CD14-positive monocyte (primary cell): ENCODE measurements at regions not wholly inside any gene's neighbourhood (a gene's known extent, or its start where the extent isn't known, plus 50 kb on each side); places are given as distances from the start of the nearest gene placed in this dataset.

ENCODE experiments used
- DNase-seq, 3 donors: peaks; one replicate each; pipeline ENCODE4 v3.0.0-alpha.2; 2011 to 2022
- H2AFZ ChIP-seq: 2 replicates; pipeline ENCODE4 v1.6.0; 2012; ENCODE audit warnings: mild to moderate bottlenecking, low read depth, low read length, inconsistent platforms; ENCODE audit not compliant: insufficient read depth, poor library complexity, severe bottlenecking
- H3K27ac ChIP-seq, 2 donors: 1 replicate in 1 of 2; 2 replicates in 1 of 2; pipeline ENCODE4 v1.5.1; 2012 to 2013; ENCODE audit warnings: low read length in 2 of 2, control low read depth in 1 of 2, inconsistent platforms in 1 of 2, low read depth in 1 of 2, mild to moderate bottlenecking in 1 of 2
- H3K27me3 ChIP-seq, 2 donors: one replicate each; pipeline versions ENCODE4 v1.6.0 to v1.6.1; 2011 to 2013; ENCODE audit warnings: low read length in 2 of 2; ENCODE audit not compliant: control insufficient read depth in 2 of 2, insufficient read depth in 2 of 2
- H3K36me3 ChIP-seq, 2 donors: replicated peaks in 1 of 2; 1 replicate in 1 of 2; 2 replicates in 1 of 2; pipeline versions ENCODE4 v1.5.1 to v1.6.1; 2012 to 2013; ENCODE audit warnings: low read length in 2 of 2, control low read depth in 1 of 2, inconsistent platforms in 1 of 2, mild to moderate bottlenecking in 1 of 2; ENCODE audit not compliant: insufficient read depth in 2 of 2, control insufficient read depth in 1 of 2
- H3K4me1 ChIP-seq, 2 donors: 1 replicate in 1 of 2; 2 replicates in 1 of 2; pipeline versions ENCODE4 v1.5.1 to v1.6.1; 2012 to 2013; ENCODE audit warnings: low read length in 2 of 2, control low read depth in 1 of 2, inconsistent platforms in 1 of 2, mild to moderate bottlenecking in 1 of 2, moderate library complexity in 1 of 2; ENCODE audit not compliant: insufficient read depth in 2 of 2, control insufficient read depth in 1 of 2
- H3K4me2 ChIP-seq: replicated peaks from 2 replicates; pipeline ENCODE3; 2012; ENCODE audit warnings: low read length, moderate library complexity, mild to moderate bottlenecking; ENCODE audit not compliant: poor library complexity, severe bottlenecking; ENCODE audit errors: extremely low read depth
- H3K4me3 ChIP-seq, 3 experiments: fragments of 200-600 bp in 1 of 3; sonication (generic) in 1 of 3; replicated peaks in 1 of 3; 1 replicate in 2 of 3; 2 replicates in 1 of 3; pipeline ENCODE4 v1.5.1; 2011 to 2013; ENCODE audit warnings: low read length in 3 of 3, mild to moderate bottlenecking in 3 of 3, control low read depth in 2 of 3, low read depth in 2 of 3, inconsistent platforms in 1 of 3, moderate library complexity in 1 of 3
- H3K79me2 ChIP-seq: 2 replicates; pipeline ENCODE4 v1.6.0; 2012; ENCODE audit warnings: mild to moderate bottlenecking, control low read depth, inconsistent platforms, low read length, moderate library complexity; ENCODE audit not compliant: insufficient read depth
- H3K9ac ChIP-seq: 2 replicates; pipeline ENCODE4 v1.6.0; 2017; ENCODE audit warnings: low read length, mild to moderate bottlenecking; ENCODE audit not compliant: insufficient read depth, poor library complexity, severe bottlenecking
- H3K9me3 ChIP-seq, 2 donors: replicated peaks in 1 of 2; 1 replicate in 1 of 2; 2 replicates in 1 of 2; pipeline versions ENCODE4 v1.5.1 to v1.6.1; 2012 to 2013; ENCODE audit warnings: low read length in 2 of 2, control low read depth in 1 of 2; ENCODE audit not compliant: control insufficient read depth in 1 of 2, insufficient read depth in 1 of 2
- H4K20me1 ChIP-seq: 2 replicates; pipeline ENCODE4 v1.6.0; 2012; ENCODE audit warnings: mild to moderate bottlenecking, low read length, control low read depth, moderate library complexity; ENCODE audit not compliant: insufficient read depth
- H3K27ac Mint-ChIP-seq, 7 donors: one replicate each; pipeline ENCODE4 v1.8.0; 2020; ENCODE audit warnings: mild to moderate bottlenecking in 7 of 7, mixed read lengths in 7 of 7, moderate library complexity in 6 of 7, inconsistent platforms in 2 of 7
- H3K27me3 Mint-ChIP-seq, 3 donors: one replicate each; pipeline ENCODE4 v1.8.0; 2021 to 2022; ENCODE audit warnings: low read depth in 3 of 3, mild to moderate bottlenecking in 3 of 3, mixed read lengths in 3 of 3, moderate library complexity in 3 of 3, inconsistent platforms in 1 of 3
- H3K36me3 Mint-ChIP-seq, 2 donors: one replicate each; pipeline ENCODE4 v1.8.0; 2020; ENCODE audit warnings: mixed read lengths in 2 of 2, inconsistent platforms in 1 of 2, mild to moderate bottlenecking in 1 of 2
- H3K4me1 Mint-ChIP-seq: one replicate; pipeline ENCODE4 v1.8.0; 2020; ENCODE audit warnings: mild to moderate bottlenecking, mixed read lengths
- H3K4me3 Mint-ChIP-seq, 2 donors: one replicate each; pipeline ENCODE4 v1.8.0; 2020; ENCODE audit warnings: mild to moderate bottlenecking in 2 of 2, mixed read lengths in 2 of 2, moderate library complexity in 1 of 2
- H3K9me3 Mint-ChIP-seq, 7 donors: one replicate each; pipeline ENCODE4 v1.8.0; 2020 to 2022; ENCODE audit warnings: mixed read lengths in 7 of 7, mild to moderate bottlenecking in 6 of 7, moderate library complexity in 6 of 7, inconsistent platforms in 2 of 7
- WGBS: methylation state at CpG from one replicate; pipeline ENCODE4 v1.1.5; 2013; ENCODE audit warnings: missing lambda C conversion rate; ENCODE audit not compliant: insufficient coverage; 5-methylcytosine and 5-hydroxymethylcytosine counted together
- intact Hi-C, 2 donors: fragments of 100-400 bp; cut with micrococcal nuclease; formaldehyde crosslinking; loops; one replicate each; pipeline versions ENCODE4 v1.15.0 to v1.15.1; 2023
- TF ChIP-seq, protein P1 (sequence below): fragments of 200-600 bp; IDR thresholded peaks from one replicate; pipeline ENCODE4 v1.8.0; 2022; ENCODE audit warnings: antibody characterized with exemption, mild to moderate bottlenecking

- no peak overlapping the region for H3K4me3 ChIP-seq
- TF ChIP-seq, protein P1, sequence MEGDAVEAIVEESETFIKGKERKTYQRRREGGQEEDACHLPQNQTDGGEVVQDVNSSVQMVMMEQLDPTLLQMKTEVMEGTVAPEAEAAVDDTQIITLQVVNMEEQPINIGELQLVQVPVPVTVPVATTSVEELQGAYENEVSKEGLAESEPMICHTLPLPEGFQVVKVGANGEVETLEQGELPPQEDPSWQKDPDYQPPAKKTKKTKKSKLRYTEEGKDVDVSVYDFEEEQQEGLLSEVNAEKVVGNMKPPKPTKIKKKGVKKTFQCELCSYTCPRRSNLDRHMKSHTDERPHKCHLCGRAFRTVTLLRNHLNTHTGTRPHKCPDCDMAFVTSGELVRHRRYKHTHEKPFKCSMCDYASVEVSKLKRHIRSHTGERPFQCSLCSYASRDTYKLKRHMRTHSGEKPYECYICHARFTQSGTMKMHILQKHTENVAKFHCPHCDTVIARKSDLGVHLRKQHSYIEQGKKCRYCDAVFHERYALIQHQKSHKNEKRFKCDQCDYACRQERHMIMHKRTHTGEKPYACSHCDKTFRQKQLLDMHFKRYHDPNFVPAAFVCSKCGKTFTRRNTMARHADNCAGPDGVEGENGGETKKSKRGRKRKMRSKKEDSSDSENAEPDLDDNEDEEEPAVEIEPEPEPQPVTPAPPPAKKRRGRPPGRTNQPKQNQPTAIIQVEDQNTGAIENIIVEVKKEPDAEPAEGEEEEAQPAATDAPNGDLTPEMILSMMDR = no peak
- no peaks in the 10 kb centered on the region for H3K36me3 ChIP-seq
- H2AFZ ChIP-seq = no peak overlapping the region
- no peak overlapping the region for H3K4me3 Mint-ChIP-seq
- H3K4me1 Mint-ChIP-seq = no peaks in the 10 kb centered on the region
- no peaks in the 10 kb centered on the region for H3K4me1 ChIP-seq
- no peaks in the 10 kb centered on the region for H3K9me3 Mint-ChIP-seq
- H3K36me3 Mint-ChIP-seq = no peaks in the 10 kb centered on the region
- no peaks in the 10 kb centered on the region for H4K20me1 ChIP-seq
- no peak overlapping the region for H3K27ac Mint-ChIP-seq
- no CpG with 5 or more reads among the region's 2 CpGs for WGBS
- no peaks in the 10 kb centered on the region for H3K79me2 ChIP-seq
- H3K27me3 Mint-ChIP-seq = peaks cover 1 to 6% (median 2%) of the 10 kb centered on the region in 3 donors
- H3K27me3 ChIP-seq = no peaks in the 10 kb centered on the region
- no peaks in the 10 kb centered on the region for H3K9me3 ChIP-seq
- no peak for DNase-seq
- intact Hi-C loops = no loop called here
- H3K27ac ChIP-seq = no peak overlapping the region
- no peak overlapping the region for H3K4me2 ChIP-seq
- H3K9ac ChIP-seq = no peak overlapping the region
Measured at GRCh38 chr7:55285665-55286064, 79.5 kb upstream of the LANCL2 start.

- Histone ChIP-seq H3K4me1 (no peaks in the 10 kb centered on the region), H3K79me2 (no peaks in the 10 kb centered on the region), H2AFZ (no peak overlapping the region), H3K9me3 (no peaks in the 10 kb centered on the region), H4K20me1 (no peaks in the 10 kb centered on the region), H3K27ac (no peak overlapping the region), H3K9ac (no peak overlapping the region), H3K4me2 (no peak overlapping the region), H3K36me3 (no peaks in the 10 kb centered on the region), H3K27me3 (no peaks in the 10 kb centered on the region), H3K4me3 (no peak overlapping the region)
- Mint-ChIP-seq H3K4me1 (no peaks in the 10 kb centered on the region), H3K9me3 (no peaks in the 10 kb centered on the region), H3K4me3 (no peak overlapping the region), H3K36me3 (no peaks in the 10 kb centered on the region), H3K27ac (peak overlapping the region in 1 of 7 donors; percentile 74), H3K27me3 (peaks cover 3 to 6% (median 6%) of the 10 kb centered on the region in 3 donors)
- intact Hi-C loops = no loop called here
- 40% methylated on average over 1 of the region's 3 CpGs for WGBS
- TF ChIP-seq, protein P1 = no peak
- DNase-seq = no peak
Measured at GRCh38 chr7:55286666-55287065, 78.5 kb upstream of the LANCL2 start.
